ENCODE measurements at regions not wholly inside any gene's neighbourhood (a gene's known extent, or its start where the extent isn't known, plus 50 kb on each side); places are given as distances from the start of the nearest gene placed in this dataset.

- TF ChIP-seq EP300 (IDR thresholded peaks at IDR 0.05; ENCODE audit: borderline replicate concordance in 1 of 2, low read depth in 2 of 2, low read length in 2 of 2), result no peak
- TF ChIP-seq CREB1 (IDR thresholded peaks at IDR 0.05), result no peak
- no peak for TF ChIP-seq CTBP2 (IDR thresholded peaks at IDR 0.05; ENCODE audit: borderline replicate concordance, insufficient read depth, insufficient read length, low read length)
- TF ChIP-seq RBBP5 (IDR thresholded peaks at IDR 0.05; ENCODE audit: borderline replicate concordance, low read depth, low read length), result no peak
- TF ChIP-seq CBX5 (IDR thresholded peaks at IDR 0.05; ENCODE audit: low read depth, low read length), result no peak
- no peak for TF ChIP-seq TAF7 (optimal IDR thresholded peaks at IDR 0.05; ENCODE audit: borderline replicate concordance, low read depth, low read length)
- TF ChIP-seq ZNF274 (IDR thresholded peaks at IDR 0.05; ENCODE audit: borderline replicate concordance, extremely low read depth, low read length), result no peak
- no peak for TF ChIP-seq MAFK (IDR thresholded peaks at IDR 0.05; ENCODE audit: low read depth, low read length)
- TF ChIP-seq CBX8 (IDR thresholded peaks at IDR 0.05; ENCODE audit: borderline replicate concordance, low read depth, low read length), result no peak
These were observed 363.7 kb downstream of the CHSY3 start (continued) for GRCh38 chr5:130267926-130268325.

Data from H1 (cell line).